HG02970 (cell line): ENCODE measurements at regions not wholly inside any gene's neighbourhood (a gene's known extent, or its start where the extent isn't known, plus 50 kb on each side); places are given as distances from the start of the nearest gene placed in this dataset.
"Not testable (repeated sequence)": the region's sequence is repeated elsewhere in the genome, so short reads cannot be mapped to it uniquely, and the experiment has no call there.

Experiments
- ATAC-seq: cut with Tn5 transposase; IDR thresholded peaks from one replicate; pipeline ENCODE4 v1.9.1; 2021; ENCODE audit warnings: mild to moderate bottlenecking, moderate library complexity, moderate number of reproducible peaks; ENCODE audit not compliant: unreplicated experiment, low FRiP score

GRCh38 chr2:146709004-146709403 lies 1135.8 kb upstream of the ACVR2A start:
- ATAC-seq, result no peak

GRCh38 chr2:146701183-146701582 lies 1143.6 kb upstream of the ACVR2A start:
- ATAC-seq, result no peak

DNA sequence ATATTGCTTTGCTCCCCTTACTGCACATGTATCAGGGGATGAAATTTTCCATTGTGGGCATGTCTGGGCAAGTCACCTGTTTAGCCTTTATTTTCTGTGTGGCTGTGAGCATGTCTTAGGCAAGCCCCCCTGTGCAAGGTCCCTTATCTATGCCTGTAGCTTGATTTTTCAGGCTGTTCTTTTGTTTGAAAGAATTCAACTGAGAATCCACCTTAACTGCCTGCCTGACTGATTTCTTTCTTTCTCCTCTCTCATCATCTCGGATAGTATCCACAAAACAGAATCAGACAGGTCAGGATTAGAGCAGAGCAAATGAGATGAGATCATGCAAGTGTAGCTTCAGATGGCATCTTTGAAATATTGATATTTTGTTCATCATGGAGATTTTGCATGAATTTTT lies 1147.5 kb upstream of the ACVR2A start:
- ATAC-seq, result no peak

- not testable (repeated sequence) for ATAC-seq
Observed at GRCh38 chr2:146696787-146697186, 1148.0 kb upstream of the ACVR2A start.

GRCh38 chr2:146681991-146682390 lies 1162.8 kb upstream of the ACVR2A start:
- no peak for ATAC-seq

DNA sequence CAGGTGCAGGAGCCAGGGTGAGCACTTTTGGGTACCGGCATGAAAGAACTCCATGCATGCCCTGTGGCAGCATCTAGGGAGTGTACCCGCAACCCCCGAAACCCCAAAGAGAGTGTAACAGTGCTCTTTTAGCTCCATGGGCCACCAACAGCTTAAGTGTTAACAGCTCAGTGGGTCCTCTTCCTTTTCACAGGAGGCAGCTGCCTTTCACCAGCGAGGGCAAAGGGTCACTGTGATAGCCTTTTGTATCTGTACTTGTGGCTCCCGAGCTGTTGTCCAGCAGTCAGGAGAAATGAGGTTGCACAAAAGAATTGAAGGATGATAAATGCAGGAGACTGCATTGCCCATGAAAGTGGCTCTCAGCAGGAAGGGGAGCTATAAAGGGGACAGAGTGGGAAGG lies 1166.3 kb upstream of the ACVR2A start:
- ATAC-seq, result no peak

DNA sequence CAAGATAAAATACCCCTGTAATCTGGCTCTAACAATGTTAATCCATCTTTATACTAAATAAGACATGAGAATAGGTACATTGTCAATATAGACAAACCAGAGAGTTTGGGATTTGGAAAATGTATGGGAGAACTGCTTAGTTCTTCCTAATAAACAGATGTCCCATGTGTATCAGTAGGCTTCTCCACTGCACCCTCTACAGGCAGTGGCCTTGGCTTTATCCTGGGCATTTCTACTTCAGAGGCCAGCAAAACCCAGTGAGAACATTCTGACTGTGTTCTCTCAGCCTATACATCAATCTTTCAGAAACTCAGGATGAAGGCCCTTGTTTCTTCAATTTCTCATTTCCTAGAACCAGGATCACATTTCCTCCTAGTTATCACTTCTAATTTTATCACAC lies 1167.5 kb upstream of the ACVR2A start:
- no peak for ATAC-seq

DNA sequence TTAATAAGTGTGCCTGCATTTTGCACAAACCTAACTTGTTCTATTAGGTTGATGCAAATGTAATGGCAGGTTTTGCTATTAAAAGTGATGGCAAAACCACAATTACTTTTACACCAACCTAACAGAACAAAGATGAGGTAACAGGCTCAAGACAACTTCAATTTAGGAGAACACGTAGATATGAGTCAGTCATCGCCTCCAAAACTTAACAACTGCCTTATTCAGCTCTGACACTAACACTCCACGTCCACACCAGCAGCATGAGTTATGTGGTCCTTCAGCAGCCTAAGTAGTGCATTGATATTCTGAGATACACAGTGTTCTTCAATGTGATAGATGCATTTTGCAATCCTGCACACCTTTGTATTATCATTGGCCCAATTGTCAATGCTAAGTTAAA lies 1175.1 kb upstream of the ACVR2A start:
- no peak for ATAC-seq

GRCh38 chr2:146666340-146666739 lies 1178.5 kb upstream of the ACVR2A start:
- ATAC-seq, result no peak

DNA sequence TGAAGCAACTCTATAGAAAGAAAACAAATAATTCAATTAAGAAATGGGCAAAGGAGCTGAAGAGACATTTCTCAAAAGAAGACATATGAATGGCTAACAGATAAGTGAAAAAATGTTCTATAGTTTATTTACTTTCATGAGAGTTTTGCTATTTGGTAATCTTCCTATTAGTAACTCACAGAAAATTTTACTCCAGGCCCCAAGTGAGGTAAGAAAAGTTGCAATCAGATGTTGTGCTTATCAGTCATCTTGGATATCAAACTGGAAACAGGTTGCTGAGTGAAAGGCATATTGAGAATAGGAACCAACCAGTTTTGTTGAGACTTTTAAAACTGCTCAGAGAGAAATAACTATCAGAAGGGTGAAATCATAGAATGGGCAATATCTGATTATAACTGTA lies 1179.0 kb upstream of the ACVR2A start:
- no peak for ATAC-seq

DNA sequence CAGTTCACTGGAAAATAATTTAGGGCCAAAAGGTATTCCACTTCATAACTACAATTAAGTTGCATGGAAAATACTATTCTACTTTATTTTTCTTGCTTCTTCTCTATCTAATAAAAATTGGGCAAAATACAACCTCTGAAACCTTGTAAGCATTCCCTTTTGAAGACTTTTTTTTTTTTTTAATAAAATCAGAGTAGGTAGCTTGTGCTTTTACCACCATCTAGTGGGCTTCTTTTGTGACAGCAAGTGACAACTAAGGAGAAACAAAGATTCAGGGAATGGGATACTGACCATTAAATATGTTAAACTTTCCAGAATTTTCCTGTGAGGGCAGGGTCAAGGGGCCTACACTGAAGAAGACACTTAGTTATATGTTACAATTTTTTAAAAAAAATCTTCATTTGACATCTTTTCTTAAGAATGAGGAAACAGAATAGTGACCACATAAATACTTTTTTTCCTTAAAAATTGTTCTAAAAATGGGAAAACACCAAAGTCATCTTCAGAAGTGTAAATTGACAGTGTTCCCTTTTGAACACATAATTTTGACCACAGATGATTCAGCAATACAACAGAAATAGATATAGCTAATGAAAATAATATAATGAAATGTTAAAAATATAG lies 1183.2 kb upstream of the ACVR2A start:
- ATAC-seq, result no peak

DNA sequence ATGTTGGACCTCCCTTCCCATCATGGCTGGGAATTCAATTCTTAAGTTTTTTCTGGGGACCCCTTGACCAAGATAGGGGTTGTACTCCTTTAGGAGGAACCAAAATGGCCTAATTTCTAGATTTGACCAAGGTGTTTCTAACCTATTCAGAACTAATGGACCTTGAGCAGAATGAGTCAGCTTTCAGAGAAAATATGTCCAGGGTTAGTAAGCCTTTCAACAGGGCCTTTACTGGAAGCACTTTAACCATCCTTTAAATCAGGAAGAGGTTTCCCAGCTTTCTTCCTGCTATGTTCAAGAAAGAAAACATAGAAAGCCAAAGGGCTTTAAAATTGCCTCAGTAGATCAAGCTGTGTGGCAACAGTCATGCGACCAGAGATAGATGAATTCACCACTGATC lies 1184.9 kb upstream of the ACVR2A start:
- no peak for ATAC-seq

DNA sequence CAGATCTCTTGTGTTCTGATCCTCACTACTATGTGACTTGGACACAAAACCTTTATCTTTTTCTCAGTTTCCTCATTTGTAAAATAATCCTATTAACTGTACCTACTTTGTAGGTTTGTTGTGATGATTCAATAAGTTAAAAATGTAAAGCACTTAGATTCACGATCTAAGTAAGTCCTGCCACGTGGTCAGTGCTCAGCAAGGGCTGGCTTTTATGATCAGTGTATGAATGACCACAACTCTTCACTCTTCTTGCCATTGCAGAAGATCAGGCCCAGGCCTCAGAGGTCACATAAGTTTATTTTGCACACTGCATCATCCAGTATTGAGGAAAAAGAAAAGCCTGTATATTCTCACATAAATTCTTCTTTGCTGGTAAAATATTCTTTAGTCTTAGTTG lies 1192.5 kb upstream of the ACVR2A start:
- ATAC-seq, result no peak

DNA sequence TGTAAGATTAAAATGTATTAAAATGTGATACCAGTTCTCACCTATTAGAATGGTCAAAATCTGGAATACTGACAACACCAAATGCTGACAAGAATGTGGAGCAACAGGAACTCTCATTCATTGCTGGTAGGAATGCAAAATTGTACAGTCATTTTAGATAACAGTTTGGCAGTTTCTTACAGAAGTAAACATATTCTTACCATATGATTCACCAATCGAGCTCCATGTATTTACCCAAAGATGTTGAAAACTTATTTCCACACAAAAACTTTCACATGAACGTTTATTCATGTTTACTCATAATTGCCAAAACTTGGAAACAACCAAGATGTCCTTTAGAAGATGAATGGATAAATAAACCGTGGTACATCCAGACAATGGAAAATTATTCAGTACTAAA lies 1193.5 kb upstream of the ACVR2A start:
- no peak for ATAC-seq

GRCh38 chr2:146642066-146642465 lies 1202.8 kb upstream of the ACVR2A start:
- ATAC-seq, result no peak

GRCh38 chr2:146634230-146635097 lies 1210.4 kb upstream of the ACVR2A start:
- ATAC-seq, result no peak

DNA sequence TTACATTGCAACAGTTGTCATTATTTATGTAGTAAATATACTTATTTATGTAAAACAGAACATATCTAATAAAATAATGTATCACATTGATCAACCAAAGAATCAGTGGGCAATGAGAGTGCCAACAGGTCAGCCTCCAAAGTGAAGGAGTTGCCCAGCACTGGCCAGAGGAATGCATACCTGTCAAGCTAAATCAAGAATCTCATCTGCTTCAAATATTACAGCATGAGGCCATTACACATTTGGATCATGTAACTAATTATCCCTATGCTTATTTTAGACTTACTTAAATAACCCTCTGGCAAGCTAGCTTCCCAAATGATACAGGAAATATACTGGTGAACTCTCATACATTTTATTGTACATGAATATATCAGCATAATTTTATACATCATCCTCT lies 1211.7 kb upstream of the ACVR2A start:
- ATAC-seq, result no peak

GRCh38 chr2:146632707-146633106 lies 1212.1 kb upstream of the ACVR2A start:
- ATAC-seq, result no peak

DNA sequence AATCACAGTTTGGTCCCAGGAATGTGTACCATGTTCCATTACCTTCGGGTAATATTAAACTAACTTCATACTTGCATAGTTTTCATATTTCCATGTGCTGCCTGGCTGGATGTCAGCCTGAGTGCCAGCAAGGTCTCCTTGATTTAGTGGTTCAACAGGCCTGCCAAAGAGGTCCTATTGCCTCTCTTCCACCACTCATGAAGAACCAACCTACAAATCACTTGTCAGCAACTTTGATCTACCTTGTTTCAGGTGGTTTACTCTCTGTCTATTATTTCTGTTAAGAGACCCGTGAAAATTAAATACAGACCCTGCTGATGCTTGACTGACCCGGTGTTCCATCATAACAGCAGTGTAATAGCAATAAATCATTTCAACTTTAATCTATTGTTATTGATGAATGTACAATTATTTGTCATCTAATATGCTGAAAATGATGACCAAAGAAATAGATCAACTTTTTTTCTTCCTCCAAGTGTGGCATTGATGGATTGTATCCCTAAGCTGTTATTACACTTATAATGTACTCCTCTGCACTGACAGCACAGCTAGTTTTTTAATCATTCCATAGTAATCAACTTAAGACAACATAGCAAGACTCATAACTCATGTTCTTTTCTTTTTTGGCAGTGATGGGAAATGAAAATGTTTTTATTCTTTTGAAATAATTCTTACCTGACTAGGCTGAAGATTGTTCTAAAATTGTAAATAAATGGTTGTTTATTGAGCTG lies 1220.2 kb upstream of the ACVR2A start:
- ATAC-seq, result no peak

- no peak for ATAC-seq
Observed at GRCh38 chr2:146623771-146624170, 1221.1 kb upstream of the ACVR2A start.

DNA sequence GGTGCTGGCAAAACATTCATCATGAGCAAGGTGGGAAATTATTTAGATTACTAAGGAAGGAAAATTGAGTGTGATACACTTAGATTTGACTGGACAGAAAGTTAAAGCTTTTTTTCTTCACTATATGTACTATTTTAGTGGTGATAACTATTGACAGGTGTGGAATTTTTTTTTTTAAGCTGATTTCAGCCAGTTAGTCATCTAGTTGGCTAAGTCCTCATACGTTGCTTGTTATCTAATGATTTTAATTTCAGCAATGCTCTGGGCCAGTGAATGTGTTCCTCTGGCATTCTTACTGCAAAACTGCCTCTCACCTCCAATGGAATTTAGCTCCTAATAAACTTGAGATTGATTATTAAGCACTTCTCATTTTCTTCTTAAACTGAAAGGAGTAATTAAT lies 1223.2 kb upstream of the ACVR2A start:
- ATAC-seq, result no peak
